Ovary (tissue), 3 donors: ENCODE measurements at regions not wholly inside any gene's neighbourhood (a gene's known extent, or its start where the extent isn't known, plus 50 kb on each side); places are given as distances from the start of the nearest gene placed in this dataset.

ENCODE experiments used
- EP300 ChIP-seq: sonication (generic); formaldehyde crosslinking; IDR thresholded peaks from one replicate; pipeline ENCODE4 v1.6.1; 2017; ENCODE audit warnings: antibody characterized with exemption
- POLR2A ChIP-seq: fragments of 450-650 bp; IDR thresholded peaks from one replicate; pipeline ENCODE4 v1.6.1; 2017; ENCODE audit warnings: antibody characterized with exemption, mild to moderate bottlenecking, moderate library complexity
- TF ChIP-seq, protein P1 (sequence below), 3 donors: fragments of 450-650 bp in 2 of 3; fragments of 200-600 bp in 1 of 3; IDR thresholded peaks; one replicate each; pipeline versions ENCODE4 v1.5.1 to v1.8.0; 2016 to 2022; ENCODE audit warnings: antibody characterized with exemption in 3 of 3, mild to moderate bottlenecking in 1 of 3
- donor health status: DM: no; HTN: no; CAD: no.

DNA sequence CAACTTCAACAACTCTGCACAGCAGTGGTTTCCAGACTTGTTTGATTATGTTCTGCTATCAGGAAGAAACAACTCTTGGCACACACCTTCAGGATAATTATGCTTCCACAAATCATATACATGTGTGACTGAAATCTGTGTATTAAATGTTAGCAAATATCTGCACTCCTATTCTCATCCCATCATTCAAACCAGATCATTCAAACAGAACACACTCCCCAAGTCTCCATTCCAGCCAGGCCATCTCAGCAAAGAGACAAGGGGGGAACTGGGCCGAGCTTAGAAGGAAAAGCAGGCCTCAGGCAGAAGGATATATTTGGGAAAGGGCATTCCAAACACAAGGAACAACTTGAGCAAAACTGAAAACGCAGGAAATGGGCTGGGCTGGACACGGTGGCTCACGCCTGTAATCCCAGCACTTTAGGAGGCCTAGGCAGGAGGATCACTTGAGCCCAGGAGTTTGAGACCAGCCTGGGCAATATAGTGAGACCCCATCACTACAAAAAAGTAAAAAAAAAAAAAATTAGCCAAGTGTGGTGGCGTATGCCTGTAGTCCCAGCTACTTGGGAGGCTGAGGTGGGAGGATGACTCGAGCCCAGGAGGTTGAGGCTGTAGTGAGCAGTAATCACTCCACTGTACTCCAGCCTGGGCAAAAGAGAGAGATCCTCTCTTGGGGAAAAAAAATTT is 62.7 kb downstream of the ZFP36L2 start:
- TF ChIP-seq, protein P1, sequence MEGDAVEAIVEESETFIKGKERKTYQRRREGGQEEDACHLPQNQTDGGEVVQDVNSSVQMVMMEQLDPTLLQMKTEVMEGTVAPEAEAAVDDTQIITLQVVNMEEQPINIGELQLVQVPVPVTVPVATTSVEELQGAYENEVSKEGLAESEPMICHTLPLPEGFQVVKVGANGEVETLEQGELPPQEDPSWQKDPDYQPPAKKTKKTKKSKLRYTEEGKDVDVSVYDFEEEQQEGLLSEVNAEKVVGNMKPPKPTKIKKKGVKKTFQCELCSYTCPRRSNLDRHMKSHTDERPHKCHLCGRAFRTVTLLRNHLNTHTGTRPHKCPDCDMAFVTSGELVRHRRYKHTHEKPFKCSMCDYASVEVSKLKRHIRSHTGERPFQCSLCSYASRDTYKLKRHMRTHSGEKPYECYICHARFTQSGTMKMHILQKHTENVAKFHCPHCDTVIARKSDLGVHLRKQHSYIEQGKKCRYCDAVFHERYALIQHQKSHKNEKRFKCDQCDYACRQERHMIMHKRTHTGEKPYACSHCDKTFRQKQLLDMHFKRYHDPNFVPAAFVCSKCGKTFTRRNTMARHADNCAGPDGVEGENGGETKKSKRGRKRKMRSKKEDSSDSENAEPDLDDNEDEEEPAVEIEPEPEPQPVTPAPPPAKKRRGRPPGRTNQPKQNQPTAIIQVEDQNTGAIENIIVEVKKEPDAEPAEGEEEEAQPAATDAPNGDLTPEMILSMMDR (IDR thresholded peaks at IDR 0.05), result no peak
- no peak for TF ChIP-seq EP300
- no peak for TF ChIP-seq POLR2A
